ENCODE measurements at regions not wholly inside any gene's neighbourhood (a gene's known extent, or its start where the extent isn't known, plus 50 kb on each side); places are given as distances from the start of the nearest gene placed in this dataset.

- TF ChIP-seq PBX3 (IDR thresholded peaks at IDR 0.05) (no peak), RAD21 (conservative IDR thresholded peaks at IDR 0.05 in 1 of 2, IDR thresholded peaks at IDR 0.05 in 1 of 2) (no peak)
Measured at GRCh38 chr9:4402501-4402900, 87.8 kb upstream of the SLC1A1 start.
